ENCODE measurements at regions not wholly inside any gene's neighbourhood (a gene's known extent, or its start where the extent isn't known, plus 50 kb on each side); places are given as distances from the start of the nearest gene placed in this dataset.

DNA sequence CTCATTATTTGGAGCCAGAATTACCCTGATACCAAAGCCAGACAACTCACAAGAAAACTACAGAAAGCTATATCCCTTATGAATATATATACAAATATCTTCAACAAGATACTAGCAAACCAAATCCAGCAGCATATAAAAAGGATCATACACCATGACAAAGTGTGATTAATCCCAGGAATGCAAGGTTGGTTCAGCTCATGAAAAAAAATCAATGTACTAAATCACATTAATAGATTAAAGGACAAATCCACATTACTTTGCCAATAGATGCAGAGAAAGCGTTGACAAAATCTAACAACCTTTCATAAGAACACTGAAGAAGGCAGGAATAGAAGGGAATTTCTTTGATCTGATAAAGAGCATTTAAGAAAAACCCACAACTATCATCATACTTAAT, 50.4 kb upstream of the TEAD1 start:
- no peak for DNase-seq
- in situ Hi-C loops (cut with MboI; ENCODE audit: low pct_unique_long_range_greater_than_20kb, low sequenced_read_pairs): no loop called here
